ENCODE measurements at regions not wholly inside any gene's neighbourhood (a gene's known extent, or its start where the extent isn't known, plus 50 kb on each side); places are given as distances from the start of the nearest gene placed in this dataset.
"Not testable (repeated sequence)": the region's sequence is repeated elsewhere in the genome, so short reads cannot be mapped to it uniquely, and the experiment has no call there.

GRCh38 chr20:58575776-58576602 lies 60.8 kb upstream of the APCDD1L start:
- intact Hi-C loops (cut with DNase I) = no loop called here
- ATAC-seq = no peak

GRCh38 chr20:58574469-58574868 lies 59.3 kb upstream of the APCDD1L start:
- ATAC-seq (no peak), DNase-seq (no peak)
- Histone ChIP-seq H3K9me3 (no peaks in the 10 kb centered on the region), H3K36me3 (no peaks in the 10 kb centered on the region), H3K27me3 (peaks cover 0 to 16% of the 10 kb centered on the region in 2 donors), H3K27ac (no peak overlapping the region), H3K4me1 (no peaks in the 10 kb centered on the region), H3K4me3 (no peak overlapping the region)
- intact Hi-C loops (cut with DNase I) = no loop called here
- TF ChIP-seq CTCF (IDR thresholded peaks at IDR 0.05) = no peak

More at GRCh38 chr20:58575776-58576602, 60.8 kb upstream of the APCDD1L start:
- peak in 1 of 4 donors; percentile 9 for DNase-seq
- no peak for TF ChIP-seq CTCF (IDR thresholded peaks at IDR 0.05)
- peaks cover 0 to 16% of the 10 kb centered on the region in 2 donors for H3K27me3 ChIP-seq
- H3K4me1 ChIP-seq = no peaks in the 10 kb centered on the region
- no peak overlapping the region for H3K4me3 ChIP-seq
- no peaks in the 10 kb centered on the region for H3K9me3 ChIP-seq
- no peaks in the 10 kb centered on the region for H3K36me3 ChIP-seq
- H3K27ac ChIP-seq = no peak overlapping the region

DNA sequence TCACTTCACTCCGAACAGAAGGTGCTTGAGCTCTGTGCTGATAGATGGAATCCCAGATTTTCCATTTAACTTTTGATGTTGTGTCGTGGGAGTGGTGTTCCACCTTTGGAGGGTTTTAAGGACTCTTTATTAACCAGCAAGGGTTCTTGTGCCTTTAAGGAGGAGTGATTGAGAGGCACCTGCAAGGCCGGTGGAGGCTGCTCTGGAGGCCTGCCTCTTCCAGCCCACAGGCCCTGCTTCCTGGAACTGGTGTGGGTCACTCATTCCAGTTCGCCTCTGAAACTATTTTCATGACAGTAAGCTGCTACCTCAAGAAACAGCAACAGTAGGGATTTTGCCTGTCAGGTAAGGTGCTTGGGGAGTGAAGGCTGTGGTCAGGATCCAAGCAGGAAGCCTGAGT lies 58.8 kb upstream of the APCDD1L start:
- intact Hi-C loops (cut with DNase I) = no loop called here
- H3K27ac ChIP-seq = no peak overlapping the region
- peak; percentile 89 for ATAC-seq
- TF ChIP-seq CTCF (IDR thresholded peaks at IDR 0.05) = no peak
- no peaks in the 10 kb centered on the region for H3K36me3 ChIP-seq
- no peaks in the 10 kb centered on the region for H3K4me1 ChIP-seq
- H3K27me3 ChIP-seq = peaks cover 0 to 21% of the 10 kb centered on the region in 2 donors
- no peaks in the 10 kb centered on the region for H3K9me3 ChIP-seq
- peak in 2 of 4 donors; percentile 54 to 55 for DNase-seq
- no peak overlapping the region for H3K4me3 ChIP-seq

DNA sequence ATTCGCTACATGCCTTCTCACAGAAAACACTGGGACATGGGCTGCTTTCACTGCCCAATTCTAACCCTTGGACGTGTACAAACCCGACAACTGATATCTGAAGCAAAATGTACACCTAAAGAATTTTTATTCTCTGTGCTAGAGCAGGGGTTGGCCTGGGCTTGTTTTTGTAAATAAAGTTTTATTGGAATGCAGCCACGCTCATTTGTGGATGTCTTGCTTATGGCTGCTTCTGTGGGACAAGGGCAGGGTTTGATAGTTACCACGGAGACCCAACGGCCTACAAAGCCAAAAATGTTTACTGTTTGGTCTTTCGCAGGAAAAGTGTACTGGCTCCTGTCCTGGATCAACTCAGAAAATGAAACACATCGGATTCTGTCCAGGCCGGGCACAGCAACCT lies 58.1 kb upstream of the APCDD1L start:
- no peaks in the 10 kb centered on the region for H3K9me3 ChIP-seq
- no peaks in the 10 kb centered on the region for H3K4me1 ChIP-seq
- DNase-seq (no peak), ATAC-seq (no peak)
- intact Hi-C loops (cut with DNase I) = no loop called here
- no peak for TF ChIP-seq CTCF (IDR thresholded peaks at IDR 0.05)
- no peak overlapping the region for H3K27ac ChIP-seq
- H3K4me3 ChIP-seq = no peak overlapping the region
- H3K36me3 ChIP-seq = no peaks in the 10 kb centered on the region
- H3K27me3 ChIP-seq = peaks cover 0 to 28% of the 10 kb centered on the region in 2 donors

GRCh38 chr20:58572428-58572763 lies 57.2 kb upstream of the APCDD1L start:
- H3K27ac ChIP-seq; ATAC-seq; H3K36me3 ChIP-seq; intact Hi-C loops (cut with DNase I); H3K9me3 ChIP-seq; H3K4me3 ChIP-seq; DNase-seq; H3K4me1 ChIP-seq: not testable (repeated sequence)
- peaks cover 0 to 25% of the 10 kb centered on the region in 2 donors for H3K27me3 ChIP-seq

Data from left lung (tissue), 4 donors.